Stimulated activated CD8-positive, alpha-beta memory T cell treated with anti-CD3 and anti-CD28 coated beads, Interleukin-12 subunit alpha, Interleukin-12 subunit beta, amount 100 ng/mL, for 24 hours (primary cell): ENCODE measurements at regions not wholly inside any gene's neighbourhood (a gene's known extent, or its start where the extent isn't known, plus 50 kb on each side); places are given as distances from the start of the nearest gene placed in this dataset.
"Not testable (repeated sequence)": the region's sequence is repeated elsewhere in the genome, so short reads cannot be mapped to it uniquely, and the experiment has no call there.

ENCODE experiments used
- DNase-seq: peaks from one replicate; pipeline ENCODE4 v3.0.0-alpha.2; 2020; ENCODE audit errors: extremely low read depth

- DNase-seq = no peak
These were observed 173.4 kb upstream of the TRIB2 start for GRCh38 chr2:12543076-12543977.

- no peak for DNase-seq
These were observed 172.7 kb upstream of the TRIB2 start for GRCh38 chr2:12543978-12544558.

- DNase-seq = no peak
These were observed 169.1 kb upstream of the TRIB2 start for GRCh38 chr2:12547566-12548170.

GRCh38 chr2:12548906-12549305, 167.8 kb upstream of the TRIB2 start:
- DNase-seq = no peak

GRCh38 chr2:12549641-12550040, 167.1 kb upstream of the TRIB2 start:
- DNase-seq = no peak

GRCh38 chr2:12552092-12552491, 164.6 kb upstream of the TRIB2 start:
- no peak for DNase-seq

GRCh38 chr2:12554224-12555011, 162.3 kb upstream of the TRIB2 start:
- no peak for DNase-seq

GRCh38 chr2:12555012-12555645, 161.6 kb upstream of the TRIB2 start:
- no peak for DNase-seq

- DNase-seq = no peak
These were observed 160.0 kb upstream of the TRIB2 start for GRCh38 chr2:12556762-12557161.

GRCh38 chr2:12557688-12558087, 159.0 kb upstream of the TRIB2 start:
- DNase-seq = no peak

- no peak for DNase-seq
These were observed 158.2 kb upstream of the TRIB2 start for GRCh38 chr2:12558519-12558918.

GRCh38 chr2:12560618-12561017, 156.1 kb upstream of the TRIB2 start:
- no peak for DNase-seq

GRCh38 chr2:12567411-12567810, 149.3 kb upstream of the TRIB2 start:
- no peak for DNase-seq

- not testable (repeated sequence) for DNase-seq
These were observed 147.2 kb upstream of the TRIB2 start for GRCh38 chr2:12569510-12569909.

- not testable (repeated sequence) for DNase-seq
These were observed 146.8 kb upstream of the TRIB2 start for GRCh38 chr2:12569929-12570328.

GRCh38 chr2:12577091-12577490, 139.6 kb upstream of the TRIB2 start:
- DNase-seq = no peak

GRCh38 chr2:12577567-12578253, 139.0 kb upstream of the TRIB2 start:
- DNase-seq = no peak

GRCh38 chr2:12579018-12579417, 137.7 kb upstream of the TRIB2 start:
- no peak for DNase-seq

GRCh38 chr2:12584338-12584737, 132.4 kb upstream of the TRIB2 start:
- no peak for DNase-seq

GRCh38 chr2:12585784-12586183, 131.0 kb upstream of the TRIB2 start:
- no peak for DNase-seq

- no peak for DNase-seq
These were observed 129.5 kb upstream of the TRIB2 start for GRCh38 chr2:12587228-12587627.
